ENCODE measurements at regions not wholly inside any gene's neighbourhood (a gene's known extent, or its start where the extent isn't known, plus 50 kb on each side); places are given as distances from the start of the nearest gene placed in this dataset.

DNA sequence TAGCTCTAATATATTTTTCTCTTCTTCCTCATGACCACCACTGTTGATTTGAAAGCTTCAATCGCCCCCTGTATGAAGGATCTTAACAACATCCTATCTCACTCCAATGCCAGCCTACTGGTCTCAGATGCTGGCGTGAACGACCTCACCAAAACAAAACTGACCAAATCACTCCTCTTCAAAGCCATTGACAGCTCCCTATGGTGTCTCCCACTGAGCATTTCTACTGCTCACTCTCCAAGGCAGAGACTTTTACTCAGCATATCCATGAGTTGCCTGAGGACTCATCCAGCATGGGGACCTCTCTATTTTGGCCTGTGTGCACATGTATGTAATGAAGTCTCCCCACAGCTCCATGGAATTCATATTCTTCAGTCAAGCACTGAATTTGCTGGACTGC lies 520.4 kb downstream of the TFAP2B start:
- H3K27me3 ChIP-seq (ENCODE audit: low read depth): no peaks in the 10 kb centered on the region
- intact Hi-C loops (cut with micrococcal nuclease): no loop called here
- no peaks in the 10 kb centered on the region for H3K36me3 ChIP-seq
- H3K4me3 ChIP-seq: no peak overlapping the region
- no peaks in the 10 kb centered on the region for H3K4me1 ChIP-seq
- H3K27ac ChIP-seq (replicated peaks): no peak overlapping the region
- DNase-seq: no peak
- H3K9me3 ChIP-seq (replicated peaks): no peaks in the 10 kb centered on the region
- TF ChIP-seq, protein P1, sequence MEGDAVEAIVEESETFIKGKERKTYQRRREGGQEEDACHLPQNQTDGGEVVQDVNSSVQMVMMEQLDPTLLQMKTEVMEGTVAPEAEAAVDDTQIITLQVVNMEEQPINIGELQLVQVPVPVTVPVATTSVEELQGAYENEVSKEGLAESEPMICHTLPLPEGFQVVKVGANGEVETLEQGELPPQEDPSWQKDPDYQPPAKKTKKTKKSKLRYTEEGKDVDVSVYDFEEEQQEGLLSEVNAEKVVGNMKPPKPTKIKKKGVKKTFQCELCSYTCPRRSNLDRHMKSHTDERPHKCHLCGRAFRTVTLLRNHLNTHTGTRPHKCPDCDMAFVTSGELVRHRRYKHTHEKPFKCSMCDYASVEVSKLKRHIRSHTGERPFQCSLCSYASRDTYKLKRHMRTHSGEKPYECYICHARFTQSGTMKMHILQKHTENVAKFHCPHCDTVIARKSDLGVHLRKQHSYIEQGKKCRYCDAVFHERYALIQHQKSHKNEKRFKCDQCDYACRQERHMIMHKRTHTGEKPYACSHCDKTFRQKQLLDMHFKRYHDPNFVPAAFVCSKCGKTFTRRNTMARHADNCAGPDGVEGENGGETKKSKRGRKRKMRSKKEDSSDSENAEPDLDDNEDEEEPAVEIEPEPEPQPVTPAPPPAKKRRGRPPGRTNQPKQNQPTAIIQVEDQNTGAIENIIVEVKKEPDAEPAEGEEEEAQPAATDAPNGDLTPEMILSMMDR (IDR thresholded peaks at IDR 0.05; ENCODE audit: borderline replicate concordance): no peak

DNA sequence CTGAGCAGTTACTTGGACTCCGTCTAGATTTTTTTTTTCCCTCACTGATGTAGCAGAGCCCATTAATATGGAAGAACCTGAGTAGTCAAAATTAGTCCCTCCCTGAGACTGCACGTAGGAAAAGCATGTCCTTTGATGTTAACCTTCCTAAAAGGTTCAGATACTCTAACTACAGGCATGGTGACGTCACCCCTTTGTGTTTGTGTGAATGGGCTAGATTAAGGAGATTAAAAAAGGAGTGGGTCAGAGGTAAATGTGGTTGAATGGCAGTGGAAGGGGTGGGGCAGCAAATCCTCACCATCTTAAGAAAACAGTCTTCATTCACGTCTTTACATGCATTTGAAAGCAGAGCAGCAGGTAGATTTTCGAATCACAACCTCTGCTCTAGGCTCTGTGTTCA lies 521.1 kb downstream of the TFAP2B start:
- TF ChIP-seq, protein P1 (IDR thresholded peaks at IDR 0.05; ENCODE audit: borderline replicate concordance): no peak
- Histone ChIP-seq H3K4me1 (no peaks in the 10 kb centered on the region), H3K36me3 (no peaks in the 10 kb centered on the region), H3K27ac (replicated peaks) (no peak overlapping the region), H3K27me3 (ENCODE audit: low read depth) (no peaks in the 10 kb centered on the region), H3K9me3 (replicated peaks) (peaks cover 6% of the 10 kb centered on the region), H3K4me3 (no peak overlapping the region)
- DNase-seq: no peak
- intact Hi-C loops (cut with micrococcal nuclease): no loop called here

DNA sequence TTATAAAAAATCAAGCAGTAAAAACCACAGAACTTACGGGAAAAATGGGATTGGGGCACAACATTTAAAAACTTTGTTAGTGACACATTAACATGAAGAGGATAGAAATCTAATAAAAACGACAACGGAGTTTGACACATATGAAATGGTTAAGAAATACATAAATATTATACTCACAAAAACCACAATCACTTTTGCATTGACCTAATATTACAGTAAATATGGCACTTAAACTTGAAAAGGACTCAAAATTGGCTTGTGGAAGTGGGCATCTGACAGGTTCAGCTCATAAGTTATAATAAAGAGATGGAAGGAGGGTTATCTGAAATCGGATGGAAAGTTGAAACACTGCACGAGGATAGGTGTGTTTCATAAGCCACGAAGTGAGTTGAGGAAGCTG lies 523.7 kb downstream of the TFAP2B start:
- Histone ChIP-seq H3K27ac (replicated peaks) (no peak overlapping the region), H3K4me3 (no peak overlapping the region), H3K9me3 (replicated peaks) (peaks cover 31% of the 10 kb centered on the region), H3K4me1 (no peaks in the 10 kb centered on the region), H3K36me3 (no peaks in the 10 kb centered on the region), H3K27me3 (ENCODE audit: low read depth) (no peaks in the 10 kb centered on the region)
- TF ChIP-seq, protein P1 (IDR thresholded peaks at IDR 0.05; ENCODE audit: borderline replicate concordance): no peak
- intact Hi-C loops (cut with micrococcal nuclease): no loop called here
- DNase-seq: no peak

DNA sequence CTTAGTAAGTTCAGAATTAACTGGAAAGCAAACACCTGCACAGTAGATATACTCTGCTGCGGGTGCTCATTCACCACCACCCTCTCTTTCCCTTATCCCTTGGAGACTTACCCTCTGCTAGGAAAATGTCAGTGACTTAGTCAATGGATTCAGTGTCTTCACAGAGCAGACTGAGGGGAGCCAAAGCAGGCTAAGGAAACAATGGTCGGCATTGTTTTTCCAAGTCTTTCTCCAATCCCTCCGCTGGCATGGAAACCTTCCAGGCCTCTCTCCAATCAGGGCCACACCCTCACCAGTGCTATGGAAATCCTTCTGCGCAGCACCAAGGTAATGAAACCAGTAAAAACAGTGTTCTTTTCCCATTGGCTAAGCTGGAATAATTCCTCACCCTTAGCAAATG lies 531.2 kb downstream of the TFAP2B start:
- intact Hi-C loops (cut with micrococcal nuclease): no loop called here
- TF ChIP-seq, protein P1 (IDR thresholded peaks at IDR 0.05; ENCODE audit: borderline replicate concordance): no peak
- Histone ChIP-seq H3K27me3 (ENCODE audit: low read depth) (no peaks in the 10 kb centered on the region), H3K27ac (replicated peaks) (no peak overlapping the region), H3K4me3 (no peak overlapping the region), H3K4me1 (no peaks in the 10 kb centered on the region), H3K9me3 (replicated peaks) (peaks cover 30% of the 10 kb centered on the region), H3K36me3 (no peaks in the 10 kb centered on the region)
- no peak for DNase-seq

DNA sequence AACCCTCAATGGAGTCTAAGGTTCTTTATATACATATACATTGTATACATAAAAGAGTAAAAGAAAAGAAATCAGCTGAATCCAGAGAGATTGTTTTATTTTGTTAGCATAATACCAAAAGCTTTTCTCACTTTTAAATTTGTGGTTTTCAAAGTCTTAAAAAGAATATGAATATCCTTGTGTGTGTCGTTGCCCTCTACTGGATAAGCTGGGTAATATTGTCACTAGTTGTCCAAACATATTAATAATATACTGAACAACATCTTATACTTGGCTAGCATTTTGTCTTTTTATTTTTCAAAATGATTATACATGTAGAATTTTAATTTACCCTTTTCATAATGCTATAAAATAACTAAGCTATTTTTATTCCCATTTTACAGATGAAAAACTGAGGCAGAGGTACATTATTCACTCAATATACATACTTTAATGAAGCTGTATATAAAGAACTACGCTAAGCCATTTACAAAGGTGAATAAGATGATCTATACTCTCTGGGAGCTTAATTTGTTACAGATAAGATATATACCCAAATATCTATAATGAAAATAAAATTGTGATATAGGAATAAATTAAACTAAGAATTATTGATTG lies 531.7 kb downstream of the TFAP2B start:
- intact Hi-C loops (cut with micrococcal nuclease): no loop called here
- H3K4me1 ChIP-seq: no peaks in the 10 kb centered on the region
- no peak for DNase-seq
- H3K27me3 ChIP-seq (ENCODE audit: low read depth): no peaks in the 10 kb centered on the region
- H3K9me3 ChIP-seq (replicated peaks): peaks cover 24% of the 10 kb centered on the region
- no peaks in the 10 kb centered on the region for H3K36me3 ChIP-seq
- TF ChIP-seq, protein P1 (IDR thresholded peaks at IDR 0.05; ENCODE audit: borderline replicate concordance): peak; percentile 14
- H3K27ac ChIP-seq (replicated peaks): no peak overlapping the region
- H3K4me3 ChIP-seq: no peak overlapping the region
